ENCODE measurements at regions not wholly inside any gene's neighbourhood (a gene's known extent, or its start where the extent isn't known, plus 50 kb on each side); places are given as distances from the start of the nearest gene placed in this dataset.

DNA sequence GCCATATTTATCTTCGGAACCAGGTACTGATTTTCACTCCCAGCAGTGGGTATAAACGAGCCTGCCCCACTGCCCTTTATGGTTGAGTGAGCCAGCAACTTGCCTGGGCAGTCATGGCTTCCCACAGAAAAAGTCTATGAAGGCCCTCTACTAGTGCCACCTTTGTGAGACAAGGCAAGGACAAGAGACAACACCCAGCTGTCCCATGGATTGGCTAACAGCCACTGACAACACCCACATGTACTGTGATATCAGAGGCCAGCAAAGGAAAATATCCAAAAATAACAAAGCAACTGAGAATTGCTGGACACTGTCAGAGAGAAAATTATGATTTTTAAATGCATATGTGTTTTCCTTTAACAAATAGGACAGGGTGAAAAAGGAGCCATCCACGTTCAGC lies 248.4 kb upstream of the TTC29 start (continued):
- TF ChIP-seq, protein P1, sequence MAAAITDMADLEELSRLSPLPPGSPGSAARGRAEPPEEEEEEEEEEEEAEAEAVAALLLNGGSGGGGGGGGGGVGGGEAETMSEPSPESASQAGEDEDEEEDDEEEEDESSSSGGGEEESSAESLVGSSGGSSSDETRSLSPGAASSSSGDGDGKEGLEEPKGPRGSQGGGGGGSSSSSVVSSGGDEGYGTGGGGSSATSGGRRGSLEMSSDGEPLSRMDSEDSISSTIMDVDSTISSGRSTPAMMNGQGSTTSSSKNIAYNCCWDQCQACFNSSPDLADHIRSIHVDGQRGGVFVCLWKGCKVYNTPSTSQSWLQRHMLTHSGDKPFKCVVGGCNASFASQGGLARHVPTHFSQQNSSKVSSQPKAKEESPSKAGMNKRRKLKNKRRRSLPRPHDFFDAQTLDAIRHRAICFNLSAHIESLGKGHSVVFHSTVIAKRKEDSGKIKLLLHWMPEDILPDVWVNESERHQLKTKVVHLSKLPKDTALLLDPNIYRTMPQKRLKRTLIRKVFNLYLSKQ (tag by site-specific recombination; IDR thresholded peaks at IDR 0.05; ENCODE audit: borderline replicate concordance), result no peak
- TF ChIP-seq, protein P2, sequence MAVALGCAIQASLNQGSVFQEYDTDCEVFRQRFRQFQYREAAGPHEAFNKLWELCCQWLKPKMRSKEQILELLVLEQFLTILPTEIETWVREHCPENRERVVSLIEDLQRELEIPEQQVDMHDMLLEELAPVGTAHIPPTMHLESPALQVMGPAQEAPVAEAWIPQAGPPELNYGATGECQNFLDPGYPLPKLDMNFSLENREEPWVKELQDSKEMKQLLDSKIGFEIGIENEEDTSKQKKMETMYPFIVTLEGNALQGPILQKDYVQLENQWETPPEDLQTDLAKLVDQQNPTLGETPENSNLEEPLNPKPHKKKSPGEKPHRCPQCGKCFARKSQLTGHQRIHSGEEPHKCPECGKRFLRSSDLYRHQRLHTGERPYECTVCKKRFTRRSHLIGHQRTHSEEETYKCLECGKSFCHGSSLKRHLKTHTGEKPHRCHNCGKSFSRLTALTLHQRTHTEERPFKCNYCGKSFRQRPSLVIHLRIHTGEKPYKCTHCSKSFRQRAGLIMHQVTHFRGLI (tag by site-specific recombination; IDR thresholded peaks at IDR 0.05), result no peak
- TF ChIP-seq ZFP41 (tag by site-specific recombination; IDR thresholded peaks at IDR 0.05; ENCODE audit: borderline replicate concordance), result no peak
- TF ChIP-seq ZNF121 (tag by site-specific recombination; IDR thresholded peaks at IDR 0.05), result no peak
- TF ChIP-seq ZNF777 (tag by site-specific recombination; IDR thresholded peaks at IDR 0.05; ENCODE audit: borderline replicate concordance), result no peak

DNA sequence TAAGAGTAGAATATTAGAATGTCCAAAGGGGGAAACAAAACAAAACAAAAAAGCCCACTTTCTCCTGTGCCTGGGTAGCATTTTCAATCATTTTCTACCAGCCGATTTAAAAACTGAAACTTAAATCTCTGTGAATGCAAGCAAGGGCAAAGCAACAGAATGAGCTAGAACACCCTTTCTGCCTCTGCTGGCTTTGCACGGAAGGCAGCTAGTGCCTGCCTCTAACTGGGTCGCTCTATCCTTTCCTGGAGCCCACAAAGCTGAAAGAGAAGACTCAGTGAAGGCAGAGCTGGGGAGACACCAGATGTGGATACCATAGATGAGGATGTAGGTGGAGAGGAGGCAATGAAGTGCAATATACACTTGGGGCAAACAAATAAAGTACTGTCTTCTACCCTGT lies 248.9 kb upstream of the TTC29 start:
- Histone ChIP-seq H3K9me3 (ENCODE audit: control insufficient read depth, insufficient read depth, low read depth, low read length) (no peaks in the 10 kb centered on the region), H3K4me1 (ENCODE audit: control insufficient read depth, insufficient read depth, low read length) (no peaks in the 10 kb centered on the region), H3K4me3 (ENCODE audit: low read depth, low read length) (no peak overlapping the region), H3K27ac (ENCODE audit: extremely low read depth, low read depth, low read length) (no peak overlapping the region), H3K36me3 (ENCODE audit: control insufficient read depth in 2 of 2, insufficient read depth in 1 of 2, low read length in 2 of 2) (no peaks in the 10 kb centered on the region)
- POLR2A ChIA-PET, result no interaction called here
- CTCF ChIA-PET, result no interaction called here
- no peak for TF ChIP-seq EGR2 (tag by site-specific recombination; IDR thresholded peaks at IDR 0.05; ENCODE audit: low read depth)
- TF ChIP-seq ZNF76 (tag by site-specific recombination; IDR thresholded peaks at IDR 0.05; ENCODE audit: borderline replicate concordance, low read depth), result no peak
- no peak for TF ChIP-seq ZNF660 (tag by site-specific recombination; IDR thresholded peaks at IDR 0.05)
- TF ChIP-seq, protein P3, sequence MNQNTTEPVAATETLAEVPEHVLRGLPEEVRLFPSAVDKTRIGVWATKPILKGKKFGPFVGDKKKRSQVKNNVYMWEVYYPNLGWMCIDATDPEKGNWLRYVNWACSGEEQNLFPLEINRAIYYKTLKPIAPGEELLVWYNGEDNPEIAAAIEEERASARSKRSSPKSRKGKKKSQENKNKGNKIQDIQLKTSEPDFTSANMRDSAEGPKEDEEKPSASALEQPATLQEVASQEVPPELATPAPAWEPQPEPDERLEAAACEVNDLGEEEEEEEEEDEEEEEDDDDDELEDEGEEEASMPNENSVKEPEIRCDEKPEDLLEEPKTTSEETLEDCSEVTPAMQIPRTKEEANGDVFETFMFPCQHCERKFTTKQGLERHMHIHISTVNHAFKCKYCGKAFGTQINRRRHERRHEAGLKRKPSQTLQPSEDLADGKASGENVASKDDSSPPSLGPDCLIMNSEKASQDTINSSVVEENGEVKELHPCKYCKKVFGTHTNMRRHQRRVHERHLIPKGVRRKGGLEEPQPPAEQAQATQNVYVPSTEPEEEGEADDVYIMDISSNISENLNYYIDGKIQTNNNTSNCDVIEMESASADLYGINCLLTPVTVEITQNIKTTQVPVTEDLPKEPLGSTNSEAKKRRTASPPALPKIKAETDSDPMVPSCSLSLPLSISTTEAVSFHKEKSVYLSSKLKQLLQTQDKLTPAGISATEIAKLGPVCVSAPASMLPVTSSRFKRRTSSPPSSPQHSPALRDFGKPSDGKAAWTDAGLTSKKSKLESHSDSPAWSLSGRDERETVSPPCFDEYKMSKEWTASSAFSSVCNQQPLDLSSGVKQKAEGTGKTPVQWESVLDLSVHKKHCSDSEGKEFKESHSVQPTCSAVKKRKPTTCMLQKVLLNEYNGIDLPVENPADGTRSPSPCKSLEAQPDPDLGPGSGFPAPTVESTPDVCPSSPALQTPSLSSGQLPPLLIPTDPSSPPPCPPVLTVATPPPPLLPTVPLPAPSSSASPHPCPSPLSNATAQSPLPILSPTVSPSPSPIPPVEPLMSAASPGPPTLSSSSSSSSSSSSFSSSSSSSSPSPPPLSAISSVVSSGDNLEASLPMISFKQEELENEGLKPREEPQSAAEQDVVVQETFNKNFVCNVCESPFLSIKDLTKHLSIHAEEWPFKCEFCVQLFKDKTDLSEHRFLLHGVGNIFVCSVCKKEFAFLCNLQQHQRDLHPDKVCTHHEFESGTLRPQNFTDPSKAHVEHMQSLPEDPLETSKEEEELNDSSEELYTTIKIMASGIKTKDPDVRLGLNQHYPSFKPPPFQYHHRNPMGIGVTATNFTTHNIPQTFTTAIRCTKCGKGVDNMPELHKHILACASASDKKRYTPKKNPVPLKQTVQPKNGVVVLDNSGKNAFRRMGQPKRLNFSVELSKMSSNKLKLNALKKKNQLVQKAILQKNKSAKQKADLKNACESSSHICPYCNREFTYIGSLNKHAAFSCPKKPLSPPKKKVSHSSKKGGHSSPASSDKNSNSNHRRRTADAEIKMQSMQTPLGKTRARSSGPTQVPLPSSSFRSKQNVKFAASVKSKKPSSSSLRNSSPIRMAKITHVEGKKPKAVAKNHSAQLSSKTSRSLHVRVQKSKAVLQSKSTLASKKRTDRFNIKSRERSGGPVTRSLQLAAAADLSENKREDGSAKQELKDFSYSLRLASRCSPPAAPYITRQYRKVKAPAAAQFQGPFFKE (tag by site-specific recombination; IDR thresholded peaks at IDR 0.05; ENCODE audit: borderline replicate concordance), result no peak
- no peak for TF ChIP-seq ZNF202 (tag by site-specific recombination; IDR thresholded peaks at IDR 0.05; ENCODE audit: borderline replicate concordance)
- TF ChIP-seq, protein P4, sequence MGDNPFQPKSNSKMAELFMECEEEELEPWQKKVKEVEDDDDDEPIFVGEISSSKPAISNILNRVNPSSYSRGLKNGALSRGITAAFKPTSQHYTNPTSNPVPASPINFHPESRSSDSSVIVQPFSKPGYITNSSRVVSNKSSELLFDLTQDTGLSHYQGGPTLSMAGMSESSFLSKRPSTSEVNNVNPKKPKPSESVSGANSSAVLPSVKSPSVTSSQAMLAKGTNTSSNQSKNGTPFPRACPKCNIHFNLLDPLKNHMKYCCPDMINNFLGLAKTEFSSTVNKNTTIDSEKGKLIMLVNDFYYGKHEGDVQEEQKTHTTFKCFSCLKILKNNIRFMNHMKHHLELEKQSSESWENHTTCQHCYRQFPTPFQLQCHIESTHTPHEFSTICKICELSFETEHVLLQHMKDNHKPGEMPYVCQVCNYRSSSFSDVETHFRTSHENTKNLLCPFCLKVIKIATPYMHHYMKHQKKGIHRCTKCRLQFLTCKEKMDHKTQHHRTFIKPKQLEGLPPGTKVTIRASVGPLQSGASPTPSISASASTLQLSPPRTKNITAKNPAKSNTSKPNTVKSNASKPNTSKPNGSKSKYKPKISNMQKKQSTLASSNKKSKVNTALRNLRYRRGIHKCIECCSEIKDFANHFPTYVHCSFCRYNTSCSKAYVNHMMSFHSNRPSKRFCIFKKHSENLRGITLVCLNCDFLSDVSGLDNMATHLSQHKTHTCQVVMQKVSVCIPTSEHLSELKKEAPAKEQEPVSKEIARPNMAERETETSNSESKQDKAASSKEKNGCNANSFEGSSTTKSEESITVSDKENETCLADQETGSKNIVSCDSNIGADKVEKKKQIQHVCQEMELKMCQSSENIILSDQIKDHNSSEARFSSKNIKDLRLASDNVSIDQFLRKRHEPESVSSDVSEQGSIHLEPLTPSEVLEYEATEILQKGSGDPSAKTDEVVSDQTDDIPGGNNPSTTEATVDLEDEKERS (tag by site-specific recombination; IDR thresholded peaks at IDR 0.05), result no peak
- TF ChIP-seq ZNF266 (tag by site-specific recombination; IDR thresholded peaks at IDR 0.05; ENCODE audit: low read depth), result no peak
- TF ChIP-seq ZBTB21 (tag by site-specific recombination; IDR thresholded peaks at IDR 0.05), result no peak
- no peak for TF ChIP-seq HOXC10 (CRISPR knock-in tag; IDR thresholded peaks at IDR 0.05)
- no peak for TF ChIP-seq ZNF10 (tag by site-specific recombination; IDR thresholded peaks at IDR 0.05)
- no peak for TF ChIP-seq GLI2 (tag by site-specific recombination; IDR thresholded peaks at IDR 0.05; ENCODE audit: borderline replicate concordance, low read depth)
- no peak for TF ChIP-seq WT1 (tag by site-specific recombination; IDR thresholded peaks at IDR 0.05)
- TF ChIP-seq ZFHX2 (tag by site-specific recombination; conservative IDR thresholded peaks at IDR 0.05), result no peak
- no peak for TF ChIP-seq ZNF350 (tag by site-specific recombination; IDR thresholded peaks at IDR 0.05)
- TF ChIP-seq ZNF558 (tag by site-specific recombination; IDR thresholded peaks at IDR 0.05), result no peak
- no peak for TF ChIP-seq ZNF248 (tag by site-specific recombination; IDR thresholded peaks at IDR 0.05)
- no peak for TF ChIP-seq ZNF777 (tag by site-specific recombination; IDR thresholded peaks at IDR 0.05; ENCODE audit: borderline replicate concordance)
- no peak for TF ChIP-seq ZNF146 (tag by site-specific recombination; IDR thresholded peaks at IDR 0.05)

All from HEK293 (cell line).